Spleen (tissue), 7 donors: ENCODE measurements at regions not wholly inside any gene's neighbourhood (a gene's known extent, or its start where the extent isn't known, plus 50 kb on each side); places are given as distances from the start of the nearest gene placed in this dataset.

Source experiments
- POLR2A ChIP-seq, 3 donors: fragments of 450-650 bp; IDR thresholded peaks; one replicate each; pipeline ENCODE4 v1.5.1; 2017; ENCODE audit warnings: antibody characterized with exemption in 3 of 3, mild to moderate bottlenecking in 1 of 3
- TF ChIP-seq, protein P1 (sequence below), 11 experiments: fragments of 200-600 bp in 7 of 11; fragments of 450-650 bp in 4 of 11; sonication (generic) in 4 of 11; IDR thresholded peaks in 8 of 11; conservative IDR thresholded peaks in 3 of 11; 1 replicate in 7 of 11; 2 replicates in 4 of 11; pipeline versions ENCODE4 v1.4.0 to v1.8.0; 2016 to 2021; ENCODE audit warnings: antibody characterized with exemption in 11 of 11, inconsistent platforms in 4 of 11, mild to moderate bottlenecking in 1 of 11
- donor health status: DM: no; HTN: no; CAD: no; lungs with moderate emphysema.
- donor health status: DM: no; HTN: no; CAD: no.
- donor health status: DM: no; HTN: no; CAD: no.

GRCh38 chr19:30670011-30670329 is 297.8 kb downstream of the ZNF536 start:
- no peak for TF ChIP-seq POLR2A (IDR thresholded peaks at IDR 0.05)
- TF ChIP-seq, protein P1, sequence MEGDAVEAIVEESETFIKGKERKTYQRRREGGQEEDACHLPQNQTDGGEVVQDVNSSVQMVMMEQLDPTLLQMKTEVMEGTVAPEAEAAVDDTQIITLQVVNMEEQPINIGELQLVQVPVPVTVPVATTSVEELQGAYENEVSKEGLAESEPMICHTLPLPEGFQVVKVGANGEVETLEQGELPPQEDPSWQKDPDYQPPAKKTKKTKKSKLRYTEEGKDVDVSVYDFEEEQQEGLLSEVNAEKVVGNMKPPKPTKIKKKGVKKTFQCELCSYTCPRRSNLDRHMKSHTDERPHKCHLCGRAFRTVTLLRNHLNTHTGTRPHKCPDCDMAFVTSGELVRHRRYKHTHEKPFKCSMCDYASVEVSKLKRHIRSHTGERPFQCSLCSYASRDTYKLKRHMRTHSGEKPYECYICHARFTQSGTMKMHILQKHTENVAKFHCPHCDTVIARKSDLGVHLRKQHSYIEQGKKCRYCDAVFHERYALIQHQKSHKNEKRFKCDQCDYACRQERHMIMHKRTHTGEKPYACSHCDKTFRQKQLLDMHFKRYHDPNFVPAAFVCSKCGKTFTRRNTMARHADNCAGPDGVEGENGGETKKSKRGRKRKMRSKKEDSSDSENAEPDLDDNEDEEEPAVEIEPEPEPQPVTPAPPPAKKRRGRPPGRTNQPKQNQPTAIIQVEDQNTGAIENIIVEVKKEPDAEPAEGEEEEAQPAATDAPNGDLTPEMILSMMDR (IDR thresholded peaks at IDR 0.05 in 8 of 11, conservative IDR thresholded peaks at IDR 0.05 in 3 of 11): no peak
